ENCODE measurements at regions not wholly inside any gene's neighbourhood (a gene's known extent, or its start where the extent isn't known, plus 50 kb on each side); places are given as distances from the start of the nearest gene placed in this dataset.
"Not testable (repeated sequence)": the region's sequence is repeated elsewhere in the genome, so short reads cannot be mapped to it uniquely, and the experiment has no call there.

DNA sequence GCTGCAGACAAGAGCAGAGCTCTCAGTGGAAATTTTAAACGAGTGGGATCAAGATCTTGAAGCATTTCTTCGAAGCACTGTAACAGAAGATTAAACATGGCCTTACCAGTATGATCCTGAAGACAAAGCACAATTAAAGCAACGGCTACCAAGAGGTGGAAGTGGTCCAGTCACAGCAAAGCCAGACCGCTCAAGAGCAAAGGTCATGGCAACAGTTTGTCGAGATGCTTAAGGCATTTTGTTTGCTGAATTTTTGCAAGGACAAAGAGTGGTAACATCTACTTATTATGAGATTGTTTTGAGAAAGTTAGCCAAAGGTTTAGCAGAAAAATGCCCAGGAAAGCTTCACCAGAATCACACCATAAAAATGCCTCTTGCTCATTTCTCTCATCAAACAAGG, 153.4 kb upstream of the CARMIL1 start:
- no peak for DNase-seq (ENCODE audit: low spot score)

DNA sequence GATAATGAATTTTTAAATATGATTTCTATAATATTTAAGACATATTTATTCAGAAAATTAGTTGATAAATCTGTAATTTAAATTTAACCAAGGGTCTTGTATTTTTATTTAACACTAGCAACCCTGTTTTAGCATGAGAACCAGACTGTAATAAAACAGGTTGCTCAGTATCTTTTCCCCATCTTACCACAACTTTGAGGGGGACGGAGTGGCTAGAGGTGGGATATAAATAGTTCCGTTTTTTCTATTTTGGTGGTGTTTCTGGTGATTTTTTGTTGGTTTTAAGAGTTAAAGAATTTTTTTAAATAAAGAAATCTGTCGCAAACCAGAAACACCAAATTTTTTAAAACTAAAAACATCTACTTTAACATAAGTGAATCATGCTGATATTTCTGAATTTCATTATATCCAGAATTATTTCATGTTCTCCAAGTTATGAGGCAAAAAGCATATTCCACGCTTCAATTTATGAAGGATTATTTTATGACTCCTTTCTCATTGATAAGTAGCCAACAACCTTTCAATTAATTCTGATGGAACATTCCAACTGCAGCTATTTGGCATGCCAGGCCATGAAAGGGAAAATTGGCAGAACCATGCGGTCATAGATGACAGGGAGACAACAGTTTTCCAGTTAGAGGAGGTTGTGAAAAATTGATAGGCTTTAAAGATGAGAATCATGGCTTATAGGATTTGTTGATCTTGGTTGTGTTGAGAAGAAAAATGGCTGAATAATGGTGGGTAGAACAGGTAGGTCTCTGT, 151.9 kb upstream of the CARMIL1 start:
- DNase-seq (ENCODE audit: low spot score), result no peak

DNA sequence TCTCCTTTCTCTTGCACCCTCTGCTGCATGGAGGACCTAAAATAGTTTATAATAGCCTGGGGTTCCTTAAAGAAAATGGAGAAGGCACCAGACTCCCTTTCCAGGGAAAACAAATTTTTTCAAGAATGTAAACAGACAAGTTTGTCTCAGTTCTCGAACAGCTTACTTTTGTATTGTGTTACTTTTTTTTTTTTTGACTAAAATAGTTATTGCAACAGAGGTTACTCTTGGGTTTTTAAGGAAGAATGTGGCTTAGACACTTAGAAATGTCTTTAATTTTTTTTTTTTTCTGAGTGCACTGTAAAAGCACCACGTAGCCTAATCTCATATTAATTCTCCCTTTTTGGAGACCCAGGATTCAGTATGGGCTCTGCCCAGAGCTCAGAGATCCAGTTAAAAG, 148.7 kb upstream of the CARMIL1 start:
- no peak for DNase-seq (ENCODE audit: low spot score)

GRCh38 chr6:25132934-25133333, 146.2 kb upstream of the CARMIL1 start:
- no peak for DNase-seq (ENCODE audit: low spot score)

- no peak for DNase-seq (ENCODE audit: low spot score)
These were observed 145.6 kb upstream of the CARMIL1 start for GRCh38 chr6:25133568-25133967.

DNA sequence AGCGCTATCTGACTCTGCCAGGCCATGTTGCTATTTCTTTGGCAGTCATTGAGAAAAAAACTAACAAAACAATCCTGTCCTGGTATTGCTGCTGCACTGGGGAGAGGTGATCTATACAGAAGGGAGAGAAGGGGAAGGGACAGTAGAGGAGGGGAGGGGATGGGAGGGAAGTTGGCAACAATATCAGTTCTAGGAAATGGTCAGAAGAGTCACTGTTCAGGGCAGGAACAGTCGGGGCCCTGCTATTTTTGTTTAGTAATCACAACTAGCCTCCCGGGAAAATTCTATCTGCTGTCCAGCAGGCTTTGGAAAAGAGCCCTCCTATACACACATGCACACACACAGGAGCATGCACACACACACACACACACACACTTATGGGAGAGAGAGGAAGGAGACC, 142.3 kb upstream of the CARMIL1 start:
- DNase-seq (ENCODE audit: low spot score), result peak; percentile 50

DNA sequence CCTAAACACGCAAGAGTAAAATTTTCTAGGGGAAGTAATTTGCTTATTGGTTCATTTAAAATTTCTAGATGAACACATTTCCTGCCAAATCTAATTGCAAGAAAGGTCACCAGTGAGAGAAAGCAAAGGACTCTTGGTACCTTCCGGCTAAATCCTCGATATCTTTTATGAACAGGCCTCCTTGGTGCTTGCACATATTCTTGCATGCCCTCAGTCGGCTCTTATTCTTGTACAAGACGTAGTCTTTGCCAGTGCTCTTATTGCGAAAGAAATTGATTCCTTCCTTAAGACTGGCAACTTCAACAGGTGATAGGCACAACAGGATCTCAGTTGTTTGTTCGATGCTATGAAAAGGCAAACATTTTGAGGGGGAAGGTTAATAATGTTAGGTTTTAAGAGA, 141.7 kb upstream of the CARMIL1 start:
- peak; percentile 57 for DNase-seq (ENCODE audit: low spot score)

- DNase-seq (ENCODE audit: low spot score), result no peak
These were observed 141.3 kb upstream of the CARMIL1 start for GRCh38 chr6:25137916-25138232.

DNA sequence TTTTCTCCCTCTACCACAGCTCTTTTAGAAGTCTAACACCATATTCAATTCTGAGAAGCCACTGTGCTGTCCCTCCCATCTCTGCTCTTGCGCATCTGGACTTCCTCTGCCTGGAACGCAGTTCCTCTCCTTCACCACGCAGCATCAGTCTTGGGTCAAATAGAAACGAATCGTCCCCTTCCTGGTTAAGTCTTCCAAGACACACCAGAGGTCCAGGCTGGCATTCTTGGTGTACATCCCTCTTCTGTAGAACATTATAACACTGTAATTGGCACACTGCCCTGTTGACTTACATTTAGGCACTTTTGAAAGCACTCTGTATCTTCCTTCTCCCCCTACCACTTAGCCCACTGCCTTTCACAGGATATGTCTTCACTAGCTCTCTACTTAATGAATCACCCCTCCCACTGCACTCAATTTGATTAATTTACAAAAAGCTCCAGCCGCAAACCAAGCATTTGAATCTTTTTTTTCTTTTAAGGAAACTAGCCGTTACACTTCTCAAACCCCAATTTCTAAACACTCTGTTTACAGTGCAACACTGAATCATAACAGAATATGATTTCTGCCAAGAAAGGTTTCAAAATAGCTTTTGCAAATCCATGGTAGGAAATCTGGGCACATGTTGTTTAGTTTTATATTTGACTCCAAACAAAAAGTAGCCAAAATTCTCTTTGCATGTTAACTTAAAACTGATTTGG, 140.8 kb upstream of the CARMIL1 start:
- peak; percentile 72 for DNase-seq (ENCODE audit: low spot score)

GRCh38 chr6:25138934-25139415, 140.2 kb upstream of the CARMIL1 start:
- peak; percentile 62 for DNase-seq (ENCODE audit: low spot score)

DNA sequence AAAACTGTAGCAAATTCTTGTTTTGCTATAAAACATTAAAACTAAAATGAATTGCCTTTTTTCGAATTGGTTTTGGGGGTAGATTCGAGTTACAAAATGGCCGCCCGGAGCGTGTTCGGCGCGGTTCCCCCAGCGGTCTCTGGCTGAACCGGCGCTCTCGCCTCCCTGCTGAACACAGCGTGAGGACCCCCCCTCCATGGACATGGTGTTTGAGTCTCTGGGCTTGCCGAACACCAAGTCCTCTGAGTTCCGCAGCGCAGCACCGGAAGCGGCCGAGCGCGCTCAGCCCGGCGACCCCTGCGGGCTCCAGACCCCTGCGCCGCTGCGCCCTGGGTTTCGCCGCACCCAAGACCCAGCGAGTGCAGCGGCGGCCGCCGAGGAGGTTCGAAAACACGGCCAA, 139.6 kb upstream of the CARMIL1 start:
- not testable (repeated sequence) for DNase-seq (ENCODE audit: low spot score)

- DNase-seq (ENCODE audit: low spot score), result no peak
These were observed 136.7 kb upstream of the CARMIL1 start for GRCh38 chr6:25142506-25142905.

DNA sequence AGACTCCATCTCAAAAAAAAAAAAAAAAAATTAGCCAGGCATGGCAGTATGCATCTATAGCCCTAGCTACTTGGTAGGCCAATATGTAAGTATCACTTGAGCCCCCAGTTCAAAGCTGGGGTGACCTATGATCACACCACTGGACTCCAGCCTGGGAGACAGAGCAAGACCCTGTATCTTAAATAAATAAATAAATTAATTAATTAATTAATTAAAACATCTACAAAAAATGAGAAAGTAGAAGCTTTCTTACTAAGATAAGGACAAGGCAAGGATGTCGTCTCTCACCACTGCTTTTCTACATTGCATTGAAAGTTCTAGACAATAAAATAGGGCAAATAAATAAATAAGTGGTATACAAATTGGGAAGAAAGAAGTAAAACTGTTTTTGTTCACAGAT, 134.3 kb upstream of the CARMIL1 start:
- no peak for DNase-seq (ENCODE audit: low spot score)

DNA sequence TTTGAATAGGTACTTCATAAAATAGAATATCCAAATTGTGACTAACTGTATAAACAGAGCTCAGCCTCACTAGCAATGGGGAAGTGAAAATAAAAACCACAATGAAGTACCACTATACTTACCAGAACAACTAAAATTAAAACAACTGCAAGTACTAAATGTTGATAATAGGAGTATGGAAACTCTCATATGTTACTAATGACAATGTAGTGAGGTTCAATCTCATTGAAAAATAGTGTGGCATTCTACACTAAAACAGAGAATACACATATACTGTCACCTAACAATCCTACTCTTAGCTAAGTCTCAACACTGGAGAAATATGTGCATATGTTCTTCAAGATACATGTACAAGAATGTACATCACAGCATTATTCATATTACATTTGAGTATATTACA, 132.0 kb upstream of the CARMIL1 start:
- no peak for DNase-seq (ENCODE audit: low spot score)

DNA sequence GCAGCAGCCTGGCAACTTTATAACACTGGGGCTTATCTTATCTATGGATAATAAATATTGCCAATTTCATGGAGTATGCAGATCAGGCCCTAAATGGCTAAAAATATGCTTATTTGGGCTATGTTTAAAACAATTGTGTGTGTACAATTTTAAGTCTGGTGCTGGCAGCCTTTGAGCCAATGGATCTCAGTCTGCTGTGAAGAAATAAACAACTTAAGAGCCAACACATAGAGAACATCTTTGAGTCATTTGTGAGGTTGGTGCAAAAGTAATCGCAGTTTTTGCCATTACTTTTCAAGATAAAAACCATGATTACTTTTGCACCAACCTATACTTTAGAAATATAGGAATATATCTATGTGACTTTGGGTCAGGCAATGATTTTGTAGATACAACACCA, 129.1 kb upstream of the CARMIL1 start:
- no peak for DNase-seq (ENCODE audit: low spot score)

DNA sequence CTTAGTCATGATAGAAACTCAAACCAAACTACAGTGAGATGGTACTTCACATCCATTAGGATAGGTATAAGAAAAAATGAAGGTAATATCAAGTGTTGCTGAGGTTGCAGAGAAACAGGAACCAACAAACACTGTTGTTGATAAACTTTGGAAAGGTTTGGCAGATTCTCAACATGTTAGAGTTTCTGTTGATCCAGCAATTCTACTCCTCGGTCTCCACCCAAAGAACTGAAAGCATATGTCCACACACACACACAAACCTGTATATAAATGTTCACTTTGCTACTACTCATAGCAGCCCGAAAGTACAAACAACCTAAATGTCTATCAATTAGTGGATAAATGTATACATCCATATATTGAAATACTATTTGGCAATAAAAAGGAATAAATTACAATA, 128.3 kb upstream of the CARMIL1 start:
- DNase-seq (ENCODE audit: low spot score), result no peak

DNA sequence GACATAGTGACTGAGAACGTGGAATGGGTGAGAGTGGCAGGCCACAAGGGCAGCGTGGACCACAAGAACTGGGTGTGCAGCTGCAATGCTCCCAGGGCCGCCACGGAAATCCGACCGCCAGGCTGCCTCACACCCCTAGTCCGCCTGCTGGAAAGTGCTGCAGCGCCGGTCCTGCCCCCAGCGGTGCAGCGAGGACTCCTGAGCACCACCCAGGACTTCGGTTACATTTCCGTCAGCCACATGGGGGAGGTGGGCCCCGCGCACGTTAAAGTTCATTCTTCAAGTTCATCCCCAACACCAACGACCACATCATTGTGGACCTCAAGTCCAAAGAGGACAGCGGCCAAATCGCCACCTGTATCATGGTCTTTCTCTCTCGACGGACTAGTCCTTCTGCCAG, 126.1 kb upstream of the CARMIL1 start:
- DNase-seq (ENCODE audit: low spot score), result no peak

DNA sequence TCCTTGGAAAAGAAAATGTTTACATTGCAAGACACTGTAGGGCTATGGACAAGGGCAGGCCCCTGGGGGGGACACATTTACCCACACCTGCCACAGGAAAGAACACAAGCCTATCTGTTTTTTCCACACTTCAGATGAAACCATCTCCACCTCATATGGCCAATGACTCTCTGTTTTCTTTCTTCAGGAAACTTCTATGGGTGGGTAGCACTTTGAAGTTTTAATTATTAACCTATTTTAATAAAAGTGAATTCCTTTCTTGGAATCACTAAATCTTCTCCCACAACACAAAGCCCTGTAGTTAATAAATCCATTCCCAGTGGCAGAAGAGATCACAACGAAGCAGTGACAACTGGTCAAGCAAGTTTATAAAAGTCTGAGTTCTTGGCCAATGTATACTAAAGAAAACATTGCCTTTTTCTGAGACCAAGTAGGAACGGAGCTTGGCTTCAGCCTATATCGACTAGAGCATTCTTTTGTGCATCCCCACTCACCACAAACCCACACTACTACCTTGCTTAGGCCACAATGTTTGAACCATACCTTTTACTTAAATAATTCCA, 125.1 kb upstream of the CARMIL1 start:
- no peak for DNase-seq (ENCODE audit: low spot score)

- DNase-seq (ENCODE audit: low spot score), result no peak
These were observed 124.0 kb upstream of the CARMIL1 start for GRCh38 chr6:25155211-25155610.

DNA sequence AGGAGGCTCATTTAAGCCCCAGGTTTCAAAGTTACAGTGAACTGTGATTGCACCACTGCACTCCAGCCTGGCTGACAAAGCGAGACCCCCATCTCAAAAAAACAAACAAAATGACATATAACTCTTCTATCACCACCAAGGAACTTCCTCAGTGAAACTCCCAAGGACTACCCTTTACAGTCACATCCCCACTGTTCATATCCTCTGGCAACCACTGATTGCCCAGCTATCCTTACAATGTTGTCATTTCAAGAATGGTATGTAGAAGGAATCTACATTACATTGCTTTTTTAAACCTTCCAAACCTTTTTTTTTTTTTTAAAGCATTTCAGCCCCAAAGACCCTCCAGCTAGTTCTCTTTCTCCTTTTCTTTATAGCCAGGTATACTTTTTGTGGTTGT, 123.1 kb upstream of the CARMIL1 start:
- DNase-seq (ENCODE audit: low spot score), result no peak

GRCh38 chr6:25157183-25157582, 122.0 kb upstream of the CARMIL1 start:
- no peak for DNase-seq (ENCODE audit: low spot score)

DNA sequence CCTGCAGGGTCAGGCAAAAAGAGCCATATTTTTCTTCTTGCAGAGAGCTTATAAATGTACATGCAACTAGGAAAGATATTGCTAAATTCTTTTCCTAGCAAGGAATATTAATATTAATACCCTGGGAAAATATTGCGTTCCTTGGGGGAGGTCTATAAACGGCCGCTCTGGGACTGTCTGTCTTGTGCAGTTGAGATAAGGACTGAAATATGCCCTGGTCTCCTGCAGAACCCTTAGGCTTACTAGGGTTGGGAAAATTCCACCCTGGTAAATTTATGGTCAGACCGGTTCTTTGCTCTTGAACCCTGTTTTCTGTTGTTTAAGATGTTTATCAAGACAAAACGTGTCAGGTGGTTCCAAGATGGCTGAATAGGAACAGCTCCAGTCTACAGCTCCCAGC, 121.3 kb upstream of the CARMIL1 start:
- no peak for DNase-seq (ENCODE audit: low spot score)

DNA sequence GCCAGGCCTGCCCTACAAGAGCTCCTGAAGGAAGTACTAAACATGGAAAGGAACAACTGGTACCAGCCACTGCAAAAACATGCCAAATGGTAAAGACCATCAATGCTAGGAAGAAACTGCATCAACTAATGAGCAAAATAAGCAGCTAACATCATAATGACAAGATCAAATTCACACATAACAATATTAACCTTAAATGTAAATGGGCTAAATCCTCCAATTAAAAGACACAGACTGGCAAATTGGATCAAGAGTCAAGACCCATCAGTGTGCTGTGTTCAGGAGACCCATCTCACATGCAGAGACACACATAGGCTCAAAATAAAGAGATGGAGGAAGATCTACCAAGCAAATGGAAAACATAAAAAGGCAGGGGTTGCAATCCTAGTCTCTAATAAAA, 119.0 kb upstream of the CARMIL1 start:
- DNase-seq (ENCODE audit: low spot score), result not testable (repeated sequence)

DNA sequence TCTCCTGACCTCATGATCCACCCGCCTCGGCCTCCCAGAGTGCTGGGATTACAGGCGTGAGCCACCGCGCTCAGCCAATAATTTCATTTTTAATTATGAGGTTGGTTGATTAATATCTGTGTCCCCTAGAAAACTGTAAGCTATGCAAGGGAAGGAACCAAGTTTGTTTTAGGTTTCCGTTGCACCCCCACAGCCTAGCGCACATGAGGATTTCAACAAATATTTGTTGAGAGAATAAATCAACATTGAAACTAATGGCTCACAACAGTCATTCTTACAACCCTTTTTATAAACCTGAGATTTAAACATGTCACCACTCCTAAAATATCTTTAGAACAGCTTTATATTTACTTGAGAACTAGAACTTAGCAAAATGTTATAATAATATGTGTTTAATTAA, 114.0 kb upstream of the CARMIL1 start:
- no peak for DNase-seq (ENCODE audit: low spot score)

All from hematopoietic multipotent progenitor cell treated with erythropoietin and hydrocortisone succinate and interleukin-3 and kit ligand, for 15 days (in vitro differentiated cells).